ENCODE measurements at regions not wholly inside any gene's neighbourhood (a gene's known extent, or its start where the extent isn't known, plus 50 kb on each side); places are given as distances from the start of the nearest gene placed in this dataset.
"Not testable (repeated sequence)": the region's sequence is repeated elsewhere in the genome, so short reads cannot be mapped to it uniquely, and the experiment has no call there.

DNA sequence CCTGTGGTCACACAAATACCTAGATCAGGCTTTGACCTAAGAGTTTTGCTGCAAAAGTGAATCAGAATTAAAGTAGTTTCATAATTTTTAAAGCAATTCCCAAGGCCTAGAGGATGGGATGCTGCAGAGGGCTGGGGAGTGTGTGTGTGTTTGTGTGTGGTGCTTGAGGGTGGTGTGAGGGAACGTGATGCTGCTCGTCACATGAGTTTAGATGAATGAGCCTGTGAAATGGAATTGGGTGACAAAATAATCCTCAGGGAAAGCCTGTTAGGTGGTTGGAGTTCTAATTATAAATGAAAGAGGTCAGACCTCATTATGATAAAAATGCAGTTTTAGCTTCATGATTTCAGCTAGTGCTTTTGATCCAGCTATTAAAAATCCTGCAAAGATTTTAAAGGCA, 87.5 kb upstream of the TMEM170B start:
- no peak for DNase-seq

DNA sequence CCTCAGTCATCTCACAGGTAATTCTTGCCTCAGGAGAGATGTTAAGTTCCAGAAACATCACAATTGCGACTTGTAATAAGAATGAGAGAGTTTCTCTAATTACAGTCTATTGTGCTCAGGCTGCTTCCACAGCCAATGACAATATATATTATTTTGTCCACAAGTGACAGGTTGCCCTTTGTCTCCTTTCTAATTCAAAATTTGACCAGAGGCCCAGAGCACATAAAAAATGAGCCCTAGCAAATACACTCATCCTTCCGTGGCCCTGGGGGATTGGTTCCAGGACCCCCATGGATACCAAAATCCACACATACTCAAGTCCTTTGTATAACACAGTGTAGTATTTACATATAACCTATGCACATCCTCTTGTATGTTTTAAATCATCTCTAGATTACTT, 88.1 kb upstream of the TMEM170B start:
- no peak for DNase-seq

DNA sequence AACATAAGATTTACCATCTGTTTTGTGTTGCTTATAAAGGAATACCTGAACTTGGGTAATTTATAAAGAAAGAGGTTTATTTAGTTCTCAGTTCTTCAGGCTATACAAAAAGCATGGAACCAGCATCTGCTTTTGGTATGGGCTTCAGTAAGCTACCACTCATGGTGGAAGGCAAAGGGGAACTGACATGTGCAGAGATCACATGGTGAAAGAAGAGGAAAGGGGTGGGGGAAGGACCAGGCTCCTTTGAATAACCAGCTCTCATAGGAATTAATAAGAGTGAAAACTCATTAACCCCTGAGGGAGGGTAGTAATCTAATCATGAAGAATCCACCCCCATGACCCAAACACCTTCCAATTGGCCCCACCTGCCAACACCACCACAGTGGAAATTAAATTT, 89.5 kb upstream of the TMEM170B start:
- no peak for DNase-seq

DNA sequence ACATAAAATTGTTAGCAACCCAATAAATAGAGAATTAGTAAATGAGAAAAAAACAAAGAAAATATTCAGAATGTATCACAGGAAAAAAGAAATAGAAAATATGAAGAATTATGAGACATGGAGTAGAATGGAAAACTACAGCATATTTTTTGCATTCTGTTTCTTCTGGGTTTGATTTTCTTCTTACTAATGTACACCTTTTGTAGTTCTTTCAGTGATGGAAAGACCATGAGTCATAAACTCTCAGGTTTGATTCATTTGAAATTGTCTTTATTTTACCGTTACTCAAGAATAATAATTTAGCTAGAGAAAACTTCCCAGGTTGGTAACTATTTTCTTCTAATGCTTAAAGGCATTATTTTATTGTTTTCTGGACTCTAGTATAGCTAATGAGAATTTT, 90.3 kb upstream of the TMEM170B start:
- no peak for DNase-seq

DNA sequence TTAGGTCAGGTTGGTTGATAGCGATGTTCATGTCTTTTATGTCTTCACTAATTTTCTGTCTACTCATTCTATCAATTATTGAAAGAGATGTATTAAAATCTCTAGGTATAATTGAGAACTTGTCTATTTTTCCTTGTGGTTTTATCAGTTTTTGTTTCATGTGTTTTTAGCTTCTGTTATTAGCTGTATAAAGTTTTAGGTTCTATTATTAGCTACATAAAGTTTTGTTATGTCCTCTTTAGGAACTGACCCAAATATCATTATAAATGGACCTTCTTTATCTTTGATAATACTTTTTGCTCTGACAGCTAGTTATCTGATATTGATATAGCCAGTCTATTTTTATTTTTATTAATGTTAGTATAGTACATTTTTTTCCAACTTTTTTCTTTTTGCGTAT, 92.4 kb upstream of the TMEM170B start:
- no peak for DNase-seq

DNA sequence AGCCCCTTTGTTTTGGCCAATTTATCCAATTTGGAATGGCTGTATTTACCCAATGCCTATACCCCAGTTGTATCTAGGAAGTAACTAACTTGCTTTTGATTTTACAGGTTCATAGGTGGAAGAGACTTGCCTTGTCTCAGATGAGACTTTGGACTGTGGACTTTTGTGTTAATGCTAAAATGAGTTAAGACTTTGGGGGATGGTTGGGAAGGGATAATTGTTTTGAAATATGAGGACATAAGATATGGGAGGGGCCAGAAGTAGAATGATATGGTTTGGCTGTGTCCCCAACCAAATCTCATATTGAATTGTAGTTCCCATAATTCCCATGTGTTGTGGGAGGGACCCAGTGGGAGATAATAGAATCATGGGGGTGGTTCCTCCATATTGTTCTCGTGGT, 94.4 kb upstream of the TMEM170B start:
- not testable (repeated sequence) for DNase-seq

DNA sequence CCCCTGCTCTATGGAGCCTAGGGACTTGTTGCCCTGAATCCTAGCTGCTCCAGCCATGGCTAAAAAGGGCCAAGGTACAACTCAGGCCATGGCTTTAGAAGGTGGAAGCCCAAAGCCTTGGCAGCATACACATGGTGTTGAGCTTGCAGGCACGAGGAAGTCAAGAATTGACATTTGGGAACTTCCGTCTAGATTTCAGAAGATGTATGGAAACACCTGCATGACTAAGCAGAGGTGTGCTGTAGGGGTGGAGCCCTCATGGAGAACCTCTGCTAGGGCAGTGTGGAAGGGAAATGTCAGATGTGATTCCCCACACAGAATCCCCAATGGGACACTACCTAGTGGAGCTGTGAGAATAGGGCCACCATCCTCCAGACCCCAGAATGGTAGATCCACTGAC, 95.1 kb upstream of the TMEM170B start:
- DNase-seq = no peak

DNA sequence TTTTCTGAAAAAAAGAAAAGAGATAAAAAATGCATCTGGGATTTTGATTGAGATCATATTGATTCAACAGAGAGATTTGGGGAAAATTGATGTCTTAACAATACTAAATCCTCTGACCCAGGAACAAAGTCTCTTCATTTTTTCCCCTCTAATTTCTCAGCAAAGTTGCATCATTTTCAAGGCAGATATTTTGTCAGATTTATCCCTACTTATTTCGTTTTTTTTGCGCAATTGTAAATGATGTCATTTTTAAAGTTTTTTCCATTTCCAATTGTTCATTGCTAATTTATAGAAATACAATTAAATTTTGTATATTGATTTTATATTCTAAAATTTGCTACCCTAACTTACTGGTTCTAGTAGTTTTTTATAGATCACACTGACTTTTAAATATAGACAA, 97.7 kb upstream of the TMEM170B start:
- no peak for DNase-seq

DNA sequence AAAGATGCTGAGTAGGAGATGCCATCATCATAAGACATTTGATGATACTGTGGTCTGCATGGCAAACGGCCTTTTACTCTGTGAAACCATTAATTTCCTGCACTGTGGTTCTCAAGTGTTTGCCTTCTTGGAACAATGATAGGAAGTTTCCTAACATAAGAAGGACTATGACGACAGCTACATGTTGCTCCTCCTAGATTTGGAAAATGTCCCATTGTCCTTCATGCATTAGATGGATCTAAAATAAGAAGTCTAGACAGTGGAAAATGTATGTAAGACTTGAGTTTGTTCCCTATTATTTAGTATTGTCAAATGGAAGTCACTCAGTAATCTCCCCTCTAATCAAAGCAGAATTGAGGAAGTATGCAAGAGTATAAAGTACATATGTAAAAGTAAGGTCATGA, 98.5 kb upstream of the TMEM170B start:
- no peak for DNase-seq

DNA sequence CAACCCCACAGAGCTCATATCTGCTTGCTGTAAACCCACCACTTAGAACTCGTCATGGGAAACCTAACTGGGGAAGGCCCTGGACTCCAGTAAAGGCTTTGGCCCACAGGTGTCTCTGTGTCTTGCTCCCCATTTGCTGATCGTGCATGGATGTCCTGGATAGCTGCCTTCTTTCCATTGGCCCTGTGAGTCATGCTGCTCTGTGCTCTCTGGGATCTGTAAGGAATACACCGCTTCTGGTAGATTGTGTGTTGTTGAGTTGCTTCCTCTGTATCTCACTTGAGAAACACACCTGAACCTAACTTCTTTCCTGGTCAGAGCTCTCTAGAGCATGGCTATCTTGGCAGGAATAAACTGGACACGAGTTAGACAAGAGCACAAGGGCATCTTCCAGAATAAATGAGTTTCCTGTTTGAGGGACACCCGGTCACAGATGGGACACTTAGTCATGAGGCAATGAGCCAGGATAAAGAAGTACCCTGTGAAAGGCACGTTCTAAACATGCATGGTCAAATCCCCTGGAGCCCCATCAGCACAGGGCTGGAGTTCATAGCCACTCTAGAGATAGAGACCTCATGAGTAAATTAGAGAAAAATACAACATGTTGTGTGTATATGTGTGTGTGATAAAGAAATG, 99.6 kb upstream of the TMEM170B start:
- no peak for DNase-seq

DNA sequence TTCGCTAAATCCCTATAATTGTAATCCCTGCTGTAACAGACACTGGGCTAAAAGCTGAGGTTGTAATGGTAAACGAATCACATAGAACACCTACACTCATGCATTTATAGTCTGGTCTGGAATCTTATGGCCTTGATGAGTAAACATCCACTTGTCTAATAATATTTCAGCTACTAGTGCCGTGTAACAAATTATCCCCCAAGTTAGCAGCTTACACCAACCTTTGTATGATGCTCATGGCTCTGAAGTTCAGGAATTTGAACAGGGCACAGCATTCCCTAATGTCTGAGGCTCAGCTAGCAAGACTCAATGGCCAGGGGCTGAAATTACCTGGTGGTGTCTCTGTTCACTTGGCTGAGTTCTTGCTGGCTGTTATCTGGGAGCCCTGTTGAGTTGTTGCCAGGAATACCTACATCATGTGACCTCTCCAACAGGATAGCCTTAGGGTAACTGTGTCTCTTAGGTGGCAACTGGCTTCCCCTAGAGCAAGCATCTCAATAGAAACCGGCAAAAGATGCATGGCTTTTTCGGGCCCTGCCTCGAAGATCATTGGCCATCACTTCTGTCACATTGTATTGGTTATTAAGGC, 100.9 kb upstream of the TMEM170B start:
- no peak for DNase-seq

DNA sequence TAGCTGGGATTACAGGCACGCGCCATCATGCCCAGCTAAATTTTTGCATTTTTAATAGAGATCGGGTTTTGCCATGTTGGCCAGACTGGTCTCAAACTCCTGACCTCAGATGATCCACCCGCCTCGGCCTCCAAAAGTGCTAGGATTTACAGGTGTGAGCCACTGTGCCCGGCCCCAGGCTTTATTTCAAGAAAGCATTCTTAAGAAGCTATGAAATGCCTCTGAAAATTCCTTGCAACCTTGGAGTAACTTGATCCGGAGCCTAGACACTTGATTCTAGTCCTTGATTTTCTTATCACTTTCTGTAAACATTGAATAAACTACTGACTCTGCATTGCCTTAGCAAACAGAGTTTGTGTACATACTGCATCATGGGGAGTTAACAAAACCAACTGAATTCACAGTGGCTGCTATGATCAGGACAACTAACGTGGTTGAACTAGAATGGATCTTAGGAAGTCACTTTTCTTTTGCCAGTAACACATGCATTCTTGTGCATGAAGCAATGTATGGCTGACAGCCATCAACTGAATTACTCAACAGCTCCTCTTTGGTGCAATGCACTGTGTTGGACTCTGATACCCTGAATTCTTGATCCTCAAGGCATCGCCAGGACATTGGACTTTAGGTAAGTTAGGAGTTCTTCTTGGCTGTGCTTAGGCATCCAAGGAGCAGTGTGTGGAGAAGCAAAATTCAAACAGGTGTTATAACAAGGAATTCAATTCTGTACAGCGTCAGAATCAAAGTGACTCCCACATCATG, 102.8 kb upstream of the TMEM170B start:
- DNase-seq = no peak

DNA sequence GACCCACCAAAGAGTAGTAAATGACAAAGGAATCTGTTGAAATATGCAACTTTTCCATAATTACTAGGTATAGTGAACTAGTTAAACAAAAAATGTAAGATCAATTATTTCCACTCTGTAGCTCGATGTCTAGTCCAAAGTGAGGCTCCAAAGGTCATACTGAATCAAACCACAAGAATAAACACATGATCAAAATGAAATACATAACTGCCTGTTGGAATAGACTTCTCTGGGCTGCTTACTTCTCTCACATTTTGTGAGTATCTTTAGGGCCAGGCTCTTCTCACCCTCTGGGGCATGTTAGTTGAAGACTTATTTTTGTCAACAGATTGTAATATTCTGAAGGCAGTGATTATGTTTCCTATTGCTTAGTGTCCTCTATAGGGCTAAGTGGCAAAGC, 103.7 kb upstream of the TMEM170B start:
- DNase-seq = no peak

DNA sequence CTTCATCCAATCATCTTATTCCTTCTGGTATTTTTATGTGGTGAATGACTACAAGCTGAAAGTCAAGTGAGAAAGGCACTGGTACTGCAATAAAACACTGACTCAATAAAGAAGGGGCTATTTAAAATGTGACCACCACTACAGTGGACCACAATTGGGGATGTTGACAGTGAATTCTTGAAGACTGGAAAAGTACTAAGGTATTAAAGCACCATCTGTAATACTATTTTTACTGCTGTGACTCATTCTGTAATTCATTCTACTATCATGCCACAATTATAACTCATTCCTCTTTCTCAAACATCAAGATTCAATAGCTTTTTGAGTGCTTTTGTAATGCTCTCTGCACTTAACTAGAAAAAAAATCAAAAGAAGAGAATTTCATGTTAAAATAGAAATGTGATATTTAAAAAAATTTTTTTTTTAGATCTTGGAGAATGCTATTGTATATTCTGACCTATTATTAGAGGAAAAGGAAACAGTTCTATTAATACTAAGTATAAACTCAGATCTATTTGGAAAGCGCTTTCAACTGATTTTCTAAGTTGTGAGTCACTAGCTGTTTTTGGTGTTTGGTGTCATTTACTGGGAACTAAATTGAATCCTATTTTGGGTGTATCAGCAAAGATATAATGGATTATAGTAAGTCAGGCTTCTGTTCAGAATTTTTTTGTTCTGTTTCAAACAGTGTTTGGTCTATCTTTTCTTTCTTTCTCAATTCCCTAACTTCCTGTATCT, 104.7 kb upstream of the TMEM170B start:
- DNase-seq = no peak

DNA sequence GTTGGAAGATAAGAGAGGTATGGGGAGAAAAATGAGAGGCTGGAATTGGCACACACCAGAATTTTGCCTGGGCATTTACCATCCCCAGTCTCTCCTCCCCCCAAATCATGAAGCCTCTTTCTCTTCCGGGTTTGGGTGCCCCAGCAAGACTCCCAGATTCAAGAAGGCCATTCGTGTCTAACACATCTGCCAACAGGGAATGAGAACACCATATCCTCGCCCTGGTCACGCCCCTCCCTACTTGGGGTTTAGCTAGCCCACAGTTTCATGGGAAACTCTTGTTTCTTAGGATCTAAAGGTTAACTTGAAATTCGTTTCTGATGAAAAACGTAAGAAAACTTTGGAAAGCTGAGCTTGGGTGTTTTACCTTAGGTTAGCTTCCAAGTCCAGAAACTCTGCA, 105.5 kb upstream of the TMEM170B start:
- DNase-seq = no peak

DNA sequence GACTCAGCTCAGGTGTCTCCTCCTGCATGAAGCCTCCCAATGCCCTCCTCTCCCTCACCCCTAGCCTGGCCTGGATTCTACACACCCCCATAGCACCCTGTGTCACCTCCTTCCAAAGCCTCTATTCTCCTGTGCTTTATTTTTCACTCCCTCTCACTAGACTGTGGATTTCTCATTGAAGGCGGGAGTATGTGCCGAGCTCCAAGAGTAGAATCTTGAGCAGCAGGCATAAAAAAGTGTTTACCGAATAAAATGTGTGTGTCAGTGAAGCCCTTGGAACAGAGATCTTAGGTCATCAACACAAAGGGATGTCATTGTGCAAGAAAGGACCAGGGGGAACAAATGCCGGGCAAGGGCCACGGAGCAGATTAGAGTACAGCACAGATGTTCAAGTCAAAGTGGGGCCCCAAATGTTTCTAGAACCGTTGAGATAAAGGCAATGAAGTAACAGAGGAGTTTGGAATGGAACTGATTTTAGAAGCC, 106.1 kb upstream of the TMEM170B start:
- DNase-seq = no peak

DNA sequence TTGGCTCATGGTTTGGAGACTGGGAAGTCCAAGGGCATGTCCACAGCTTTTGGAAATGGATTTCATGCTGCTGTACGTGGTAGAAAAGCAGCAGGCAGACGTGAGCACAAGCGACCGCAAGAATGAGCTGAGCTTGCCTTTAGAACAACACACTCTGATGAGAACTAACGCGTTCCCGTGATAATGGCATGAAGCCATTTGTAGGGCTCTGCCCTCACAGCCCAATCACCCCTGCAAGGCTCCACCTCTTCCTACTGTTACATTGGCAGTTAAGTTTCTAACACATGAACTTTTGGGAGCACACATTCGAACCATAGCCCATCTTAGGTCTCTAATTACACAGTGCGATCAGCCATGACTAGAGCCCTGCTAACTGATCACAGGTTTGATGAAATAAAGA, 107.5 kb upstream of the TMEM170B start:
- no peak for DNase-seq

DNA sequence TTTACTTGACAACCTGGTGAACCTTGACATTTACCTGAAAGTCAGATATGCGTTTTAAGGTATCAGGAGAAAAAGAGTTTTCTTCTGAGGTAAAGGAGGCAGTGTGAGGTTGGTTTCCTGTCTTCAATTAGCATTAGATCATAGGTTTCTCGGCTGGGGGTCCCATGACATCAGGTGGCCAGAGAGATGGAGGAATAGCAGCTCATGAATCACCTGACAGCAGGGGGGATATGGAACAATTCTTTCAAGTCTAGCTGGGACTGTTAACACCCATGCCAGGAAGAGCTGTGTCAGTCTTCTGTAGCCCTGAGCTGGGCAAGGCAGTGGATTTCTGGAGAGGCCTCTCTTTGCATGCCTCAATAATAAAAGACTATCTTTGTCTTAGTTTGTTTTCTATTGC, 108.0 kb upstream of the TMEM170B start:
- DNase-seq = peak in 1 of 2 donors; percentile 15

DNA sequence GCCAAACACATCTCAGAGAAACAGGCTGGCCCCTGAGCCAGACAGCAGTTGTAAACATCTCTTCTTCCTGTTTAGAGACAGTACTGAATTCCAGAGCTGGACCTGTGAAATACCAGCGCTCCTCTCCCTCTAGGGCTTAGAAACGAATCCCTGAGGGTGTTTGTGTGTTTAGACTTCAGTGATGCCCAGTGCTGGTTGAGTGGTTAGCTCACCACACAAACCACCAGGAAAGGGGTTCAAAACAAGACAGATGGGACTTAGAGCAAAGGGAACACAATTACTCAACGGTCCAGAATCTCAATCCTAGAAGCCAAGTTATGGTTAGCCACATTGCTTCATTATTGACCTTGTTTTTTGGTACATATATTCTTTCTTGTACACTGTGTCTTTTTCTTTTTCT, 108.7 kb upstream of the TMEM170B start:
- DNase-seq = no peak

DNA sequence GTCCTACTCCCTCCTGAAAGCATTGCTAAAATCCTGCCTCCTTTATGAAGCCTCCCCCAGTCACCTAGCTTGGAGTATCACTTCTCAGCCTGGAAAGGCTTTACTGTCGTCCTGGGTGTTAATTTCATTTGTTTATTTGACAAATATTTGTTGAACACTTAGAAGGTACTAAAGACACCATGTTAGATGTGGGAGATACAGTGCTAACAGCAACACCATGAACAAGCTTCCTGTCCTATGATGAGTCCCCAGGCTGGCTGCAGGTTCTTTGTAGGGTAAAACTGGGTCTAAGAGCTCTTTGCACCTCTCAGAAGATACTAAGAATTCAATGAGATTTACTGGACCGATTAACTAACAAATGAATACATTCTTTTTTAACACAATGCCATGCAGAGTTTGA, 109.2 kb upstream of the TMEM170B start:
- no peak for DNase-seq

DNA sequence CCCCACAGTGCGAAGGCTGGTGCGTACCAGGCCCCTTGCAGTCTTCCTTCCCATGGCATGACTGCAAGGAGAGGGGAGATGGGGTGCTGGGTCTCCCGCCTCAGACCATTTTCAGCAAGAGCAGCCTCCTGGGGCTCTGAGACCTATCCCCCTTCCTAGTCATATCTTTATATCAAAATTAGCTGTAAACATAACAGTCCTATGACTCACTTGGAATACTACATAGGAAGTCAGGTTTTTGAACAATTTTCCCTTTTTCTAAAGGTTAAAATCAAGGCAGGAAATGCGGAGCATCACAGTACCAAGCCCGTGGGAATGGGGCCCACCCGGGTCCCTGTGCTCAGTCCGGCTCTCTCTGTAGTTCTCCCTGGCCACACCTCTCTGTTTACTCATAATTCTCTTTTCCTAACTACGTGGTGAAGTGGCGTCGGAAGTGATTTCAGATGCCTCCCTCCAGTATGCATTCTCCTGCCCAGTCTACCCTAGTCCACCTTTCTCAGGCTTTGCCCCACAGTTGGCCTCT, 109.8 kb upstream of the TMEM170B start:
- DNase-seq = no peak

DNA sequence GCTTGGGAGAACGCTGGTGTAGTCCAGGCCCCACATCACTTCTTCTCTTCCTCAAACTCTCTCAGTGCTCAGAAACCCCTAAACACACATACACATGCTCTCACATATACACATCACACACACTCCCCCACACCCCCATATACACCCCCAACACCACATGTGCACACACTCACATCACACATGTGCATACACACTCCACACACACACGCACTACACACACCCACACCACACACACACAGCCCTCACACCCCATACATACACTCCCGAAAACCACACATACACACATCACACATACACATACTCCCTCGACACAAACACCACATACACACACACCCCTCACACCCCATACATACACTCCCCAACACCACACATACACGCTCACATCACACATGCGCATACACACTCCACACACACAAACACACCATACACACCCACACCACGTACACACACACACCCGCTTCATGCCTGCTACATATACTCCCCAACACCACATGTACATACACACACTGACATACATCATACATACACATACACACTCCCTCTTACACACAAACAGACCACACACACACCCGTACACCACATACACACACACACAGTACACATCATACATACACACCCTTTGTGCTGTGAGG, 110.3 kb upstream of the TMEM170B start:
- no peak for DNase-seq

DNA sequence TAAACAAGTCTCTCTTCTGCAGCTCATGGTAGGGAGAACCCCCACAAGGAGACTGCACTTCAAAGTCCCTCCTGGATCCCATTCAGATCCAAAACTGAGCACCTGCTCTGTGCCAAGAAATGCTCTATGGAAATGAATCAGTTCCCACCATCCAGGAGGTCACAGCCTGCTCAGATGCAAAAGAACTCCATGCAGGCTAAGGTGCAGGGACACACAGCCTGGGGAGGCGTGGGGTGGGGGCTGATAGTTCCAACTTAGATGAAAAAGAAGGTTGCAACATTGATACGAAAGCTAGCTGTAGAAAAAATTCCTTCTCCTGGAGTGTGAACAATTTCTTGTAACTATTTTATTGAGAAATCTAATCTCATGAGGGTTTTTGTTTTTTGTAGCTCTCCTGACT, 111.0 kb upstream of the TMEM170B start:
- no peak for DNase-seq

Measured in activated CD4-positive, alpha-beta T cell treated with anti-CD3 and anti-CD28 coated beads for 4 hours (primary cell).